ENCODE measurements at regions not wholly inside any gene's neighbourhood (a gene's known extent, or its start where the extent isn't known, plus 50 kb on each side); places are given as distances from the start of the nearest gene placed in this dataset.

- H4K91ac ChIP-seq (ENCODE audit: insufficient read depth, low read depth, low read length): no peak overlapping the region
- no peak for DNase-seq
- no peaks in the 10 kb centered on the region for H4K20me1 ChIP-seq (ENCODE audit: insufficient read depth, low read length)
- dilution Hi-C loops (cut with HindIII; ENCODE audit: low sequenced_read_pairs, unreplicated experiment) (no loop called here), intact Hi-C loops (cut with micrococcal nuclease) (no loop called here), in situ Hi-C loops (cut with MboI; ENCODE audit: low sequenced_read_pairs) (no loop called here)
- H3K4ac ChIP-seq (ENCODE audit: low read depth, low read length): no peak overlapping the region
- no peak overlapping the region for H3K56ac ChIP-seq (ENCODE audit: extremely low read depth, insufficient read depth, low read length)
- BruUV-seq (replicated peaks): no TSS peak
- H2AFZ ChIP-seq (replicated peaks; ENCODE audit: low read length, poor library complexity): no peak overlapping the region
- H3K9me3 ChIP-seq (ENCODE audit: control insufficient read depth, insufficient read depth, low read length): no peaks in the 10 kb centered on the region
- no peak overlapping the region for H4K8ac ChIP-seq (ENCODE audit: low read depth in 2 of 2, low read length in 2 of 2)
- no peaks in the 10 kb centered on the region for H3K9me1 ChIP-seq (ENCODE audit: insufficient read depth, low read length)
- no peak overlapping the region for H3K23ac ChIP-seq (ENCODE audit: low read depth, low read length)
- H3K4me3 ChIP-seq (ENCODE audit: insufficient read depth, low read depth, low read length): no peak overlapping the region
- ATAC-seq (ENCODE audit: low read depth): no peak
- no peak overlapping the region for H2BK120ac ChIP-seq (ENCODE audit: low read depth, low read length)
- no peak overlapping the region for H2BK5ac ChIP-seq (ENCODE audit: low read depth, low read length, poor library complexity, severe bottlenecking)
- H3K27ac ChIP-seq (ENCODE audit: insufficient read depth, low read length): no peak overlapping the region
- WGBS, 2 experiments (ENCODE audit: extremely low coverage in 2 of 2, insufficient read length in 1 of 2): 83% methylated on average over 1 of the region's 9 CpGs; no CpG with 5 or more reads in 1 of the 2 experiments
- H3K9ac ChIP-seq (ENCODE audit: low read depth, low read length): no peak overlapping the region
- TF ChIP-seq USF2 (IDR thresholded peaks at IDR 0.05; ENCODE audit: low read depth, low read length): no peak
- no peak for TF ChIP-seq MAZ (IDR thresholded peaks at IDR 0.05; ENCODE audit: borderline replicate concordance, low read depth, low read length)
- no peak for TF ChIP-seq BHLHE40 (IDR thresholded peaks at IDR 0.05; ENCODE audit: low read depth, low read length)
- no peak for TF ChIP-seq RFX5 (IDR thresholded peaks at IDR 0.05; ENCODE audit: low read depth, low read length)
- TF ChIP-seq MAFK (IDR thresholded peaks at IDR 0.05; ENCODE audit: low read depth, low read length): no peak
- TF ChIP-seq CHD1 (IDR thresholded peaks at IDR 0.05; ENCODE audit: low read depth, low read length): no peak
- TF ChIP-seq, protein P1, sequence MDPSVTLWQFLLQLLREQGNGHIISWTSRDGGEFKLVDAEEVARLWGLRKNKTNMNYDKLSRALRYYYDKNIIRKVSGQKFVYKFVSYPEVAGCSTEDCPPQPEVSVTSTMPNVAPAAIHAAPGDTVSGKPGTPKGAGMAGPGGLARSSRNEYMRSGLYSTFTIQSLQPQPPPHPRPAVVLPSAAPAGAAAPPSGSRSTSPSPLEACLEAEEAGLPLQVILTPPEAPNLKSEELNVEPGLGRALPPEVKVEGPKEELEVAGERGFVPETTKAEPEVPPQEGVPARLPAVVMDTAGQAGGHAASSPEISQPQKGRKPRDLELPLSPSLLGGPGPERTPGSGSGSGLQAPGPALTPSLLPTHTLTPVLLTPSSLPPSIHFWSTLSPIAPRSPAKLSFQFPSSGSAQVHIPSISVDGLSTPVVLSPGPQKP (IDR thresholded peaks at IDR 0.05; ENCODE audit: borderline replicate concordance, low read depth, low read length): no peak
- TF ChIP-seq POLR2A (IDR thresholded peaks at IDR 0.05; ENCODE audit: low read depth, low read length): no peak
- no peak for TF ChIP-seq CEBPB (IDR thresholded peaks at IDR 0.05; ENCODE audit: low read depth, low read length)
- no peak for TF ChIP-seq RCOR1 (IDR thresholded peaks at IDR 0.05; ENCODE audit: insufficient replicate concordance, low read length)
- TF ChIP-seq SMC3 (IDR thresholded peaks at IDR 0.05; ENCODE audit: low read depth, low read length): no peak
- no peak for TF ChIP-seq FOS (IDR thresholded peaks at IDR 0.05; ENCODE audit: low read depth, low read length)
- TF ChIP-seq MXI1 (IDR thresholded peaks at IDR 0.05; ENCODE audit: borderline replicate concordance, low read depth, low read length): no peak
- TF ChIP-seq, protein P2, sequence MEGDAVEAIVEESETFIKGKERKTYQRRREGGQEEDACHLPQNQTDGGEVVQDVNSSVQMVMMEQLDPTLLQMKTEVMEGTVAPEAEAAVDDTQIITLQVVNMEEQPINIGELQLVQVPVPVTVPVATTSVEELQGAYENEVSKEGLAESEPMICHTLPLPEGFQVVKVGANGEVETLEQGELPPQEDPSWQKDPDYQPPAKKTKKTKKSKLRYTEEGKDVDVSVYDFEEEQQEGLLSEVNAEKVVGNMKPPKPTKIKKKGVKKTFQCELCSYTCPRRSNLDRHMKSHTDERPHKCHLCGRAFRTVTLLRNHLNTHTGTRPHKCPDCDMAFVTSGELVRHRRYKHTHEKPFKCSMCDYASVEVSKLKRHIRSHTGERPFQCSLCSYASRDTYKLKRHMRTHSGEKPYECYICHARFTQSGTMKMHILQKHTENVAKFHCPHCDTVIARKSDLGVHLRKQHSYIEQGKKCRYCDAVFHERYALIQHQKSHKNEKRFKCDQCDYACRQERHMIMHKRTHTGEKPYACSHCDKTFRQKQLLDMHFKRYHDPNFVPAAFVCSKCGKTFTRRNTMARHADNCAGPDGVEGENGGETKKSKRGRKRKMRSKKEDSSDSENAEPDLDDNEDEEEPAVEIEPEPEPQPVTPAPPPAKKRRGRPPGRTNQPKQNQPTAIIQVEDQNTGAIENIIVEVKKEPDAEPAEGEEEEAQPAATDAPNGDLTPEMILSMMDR (conservative IDR thresholded peaks at IDR 0.05; ENCODE audit: low read depth, low read length): no peak
- TF ChIP-seq RAD21 (IDR thresholded peaks at IDR 0.05; ENCODE audit: low read length): no peak
- TF ChIP-seq NFE2L2 (IDR thresholded peaks at IDR 0.05; ENCODE audit: low read depth, low read length): no peak
- H3K79me1 ChIP-seq (ENCODE audit: low read depth in 1 of 2, low read length in 2 of 2): no peaks in the 10 kb centered on the region
- H3K27me3 ChIP-seq (ENCODE audit: control insufficient read depth, insufficient read depth, low read length): peaks cover 71% of the 10 kb centered on the region
- no peak overlapping the region for H4K5ac ChIP-seq (ENCODE audit: low read depth, low read length)
- no peak overlapping the region for H2AK9ac ChIP-seq (replicated peaks; ENCODE audit: low read depth, low read length, poor library complexity)
- no peak overlapping the region for H2BK15ac ChIP-seq (ENCODE audit: low read depth, low read length)
- no peak overlapping the region for H2AK5ac ChIP-seq (ENCODE audit: low read depth, low read length)
- no peak overlapping the region for H3K18ac ChIP-seq (ENCODE audit: low read depth, low read length)
- ChIA-PET POLR2A (ENCODE audit: unreplicated experiment) (no interaction called here), CTCF (no interaction called here)
- H3K36me3 ChIP-seq (ENCODE audit: control insufficient read depth, insufficient read depth, low read length): no peaks in the 10 kb centered on the region
- H3K4me2 ChIP-seq (ENCODE audit: low read depth, low read length): no peak overlapping the region
- no peak overlapping the region for H3K14ac ChIP-seq (replicated peaks; ENCODE audit: low read depth, low read length)
- H2BK20ac ChIP-seq (ENCODE audit: low read depth, low read length): no peak overlapping the region
- H3K4me1 ChIP-seq (ENCODE audit: control insufficient read depth, insufficient read depth, low read length): no peaks in the 10 kb centered on the region
These were observed 124.0 kb downstream of the PXDC1 start for GRCh38 chr6:3627501-3627900.
